Thyroid gland (tissue), 4 donors: ENCODE measurements at regions not wholly inside any gene's neighbourhood (a gene's known extent, or its start where the extent isn't known, plus 50 kb on each side); places are given as distances from the start of the nearest gene placed in this dataset.

Source experiments
- DNase-seq, 2 donors: peaks; one replicate each; pipeline ENCODE4 v3.0.0-alpha.2; 2019
- H3K27ac ChIP-seq, 3 donors: fragments of 200-600 bp; sonication (generic); 1 replicate in 2 of 3; 2 replicates in 1 of 3; pipeline ENCODE4 v1.5.1; 2016 to 2019; ENCODE audit warnings: mild to moderate bottlenecking in 1 of 3, moderate library complexity in 1 of 3
- H3K27me3 ChIP-seq: fragments of 200-600 bp; sonication (generic); one replicate; pipeline ENCODE4 v1.5.1; 2019
- H3K36me3 ChIP-seq, 2 donors: fragments of 200-600 bp; sonication (generic); one replicate each; pipeline ENCODE4 v1.5.1; 2016 to 2019
- H3K4me1 ChIP-seq, 2 donors: fragments of 200-600 bp; sonication (generic); one replicate each; pipeline ENCODE4 v1.5.1; 2017 to 2019
- H3K4me3 ChIP-seq, 3 donors: fragments of 200-600 bp; sonication (generic); replicated peaks in 1 of 3; 1 replicate in 2 of 3; 2 replicates in 1 of 3; pipeline ENCODE4 v1.5.1; 2016; ENCODE audit warnings: mild to moderate bottlenecking in 1 of 3
- H3K9me3 ChIP-seq: fragments of 200-600 bp; sonication (generic); one replicate; pipeline ENCODE4 v1.5.1; 2017
- CTCF ChIP-seq, 6 experiments: fragments of 200-600 bp in 3 of 6; fragments of 450-650 bp in 3 of 6; sonication (generic) in 3 of 6; IDR thresholded peaks; one replicate each; pipeline ENCODE4 v1.5.1; 2016 to 2019; ENCODE audit warnings: antibody characterized with exemption in 6 of 6, mild to moderate bottlenecking in 2 of 6, inconsistent platforms in 1 of 6, moderate library complexity in 1 of 6
- POLR2A ChIP-seq, 2 donors: fragments of 450-650 bp; IDR thresholded peaks; one replicate each; pipeline ENCODE4 v1.6.1; 2017; ENCODE audit warnings: antibody characterized with exemption in 2 of 2, mild to moderate bottlenecking in 2 of 2, moderate library complexity in 1 of 2
- WGBS, 2 donors: methylation state at CpG; one replicate each; pipeline ENCODE4 v1.1.5; 2017; 5-methylcytosine and 5-hydroxymethylcytosine counted together
- intact Hi-C: fragments of 100-400 bp; cut with DNase I; formaldehyde crosslinking; loops from one replicate; pipeline ENCODE4 v1.15.1; 2023

DNA sequence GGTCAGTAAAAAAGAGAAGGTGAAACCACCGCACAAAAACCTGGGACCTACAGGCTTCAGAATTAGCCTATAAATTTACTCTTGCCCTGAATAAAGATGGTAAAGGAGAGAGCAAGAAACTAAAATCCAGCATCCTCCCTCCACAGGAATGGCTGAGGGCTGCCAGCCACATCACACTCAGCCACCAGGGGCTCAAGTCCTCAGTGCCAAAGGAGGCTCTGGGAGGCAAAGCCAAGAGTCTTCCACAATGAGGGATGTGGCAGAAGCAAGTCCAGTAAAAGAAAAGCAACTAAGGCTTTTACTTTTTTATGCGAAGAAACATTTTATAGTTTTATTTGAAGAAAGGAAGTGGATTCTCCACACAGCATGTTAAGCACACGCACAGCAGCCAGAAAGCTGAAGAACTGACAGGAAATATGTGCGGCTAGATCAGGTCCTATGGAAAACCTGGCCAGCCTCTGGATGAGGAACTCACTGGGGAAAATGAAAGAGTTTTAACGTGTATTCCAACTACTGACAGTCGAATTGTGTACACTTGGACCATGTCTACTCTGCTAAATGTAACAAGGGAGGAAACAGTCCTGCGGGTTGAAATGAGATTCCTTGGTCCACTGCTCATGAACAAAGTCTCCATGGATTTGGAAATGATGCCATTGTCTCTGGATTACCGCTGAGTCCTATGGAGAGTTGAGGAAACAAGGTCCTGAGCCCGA, 219.4 kb upstream of the SSTR4 start:
- TF ChIP-seq CTCF (IDR thresholded peaks at IDR 0.05) (peak in 1 of 6 experiments; percentile 6), POLR2A (IDR thresholded peaks at IDR 0.05) (no peak)
- 58 to 73% methylated on average over 9 of the region's 9 CpGs for WGBS, 2 donors
- no peak overlapping the region for H3K4me3 ChIP-seq
- H3K27me3 ChIP-seq = no peaks in the 10 kb centered on the region
- no peak for DNase-seq
- intact Hi-C loops = no loop called here
- no peak overlapping the region for H3K27ac ChIP-seq
- no peaks in the 10 kb centered on the region for H3K9me3 ChIP-seq
- H3K4me1 ChIP-seq = no peaks in the 10 kb centered on the region
- H3K36me3 ChIP-seq = no peaks in the 10 kb centered on the region

DNA sequence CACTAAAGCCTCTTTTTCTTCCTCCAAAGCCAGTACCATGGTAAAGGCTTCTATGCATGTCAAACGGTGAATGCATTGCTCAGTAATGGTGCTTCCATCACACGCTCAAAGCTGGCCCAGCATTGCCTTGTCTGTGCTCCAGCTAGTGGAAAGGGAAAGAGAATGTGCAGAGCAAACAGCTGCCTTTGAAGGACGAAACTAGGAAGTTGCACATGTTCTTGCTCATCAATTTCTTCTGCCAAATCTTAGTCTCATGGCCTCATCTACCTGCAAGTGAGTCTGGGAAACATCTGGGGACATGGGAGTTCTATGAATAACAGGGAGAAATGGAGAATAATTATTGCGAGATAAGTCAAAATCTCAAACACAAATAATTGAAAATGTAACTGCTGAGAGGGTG, 216.5 kb upstream of the SSTR4 start:
- WGBS, 2 donors = 82 to 86% methylated on average over 4 of the region's 4 CpGs
- H3K27ac ChIP-seq = no peak overlapping the region
- TF ChIP-seq CTCF (IDR thresholded peaks at IDR 0.05) (no peak), POLR2A (IDR thresholded peaks at IDR 0.05) (no peak)

GRCh38 chr20:22819112-22819511, 216.0 kb upstream of the SSTR4 start:
- DNase-seq = no peak

More for the DNA sequence above, 216.5 kb upstream of the SSTR4 start:
- no peaks in the 10 kb centered on the region for H3K27me3 ChIP-seq
- H3K4me3 ChIP-seq = no peak overlapping the region
- DNase-seq = no peak
- H3K9me3 ChIP-seq = no peaks in the 10 kb centered on the region
- no peaks in the 10 kb centered on the region for H3K4me1 ChIP-seq
- H3K36me3 ChIP-seq = no peaks in the 10 kb centered on the region
- intact Hi-C loops = no loop called here

GRCh38 chr20:22819784-22820183, 215.3 kb upstream of the SSTR4 start:
- intact Hi-C loops = no loop called here
- H3K4me1 ChIP-seq = no peaks in the 10 kb centered on the region
- H3K4me3 ChIP-seq = no peak overlapping the region
- TF ChIP-seq CTCF (IDR thresholded peaks at IDR 0.05) = no peak
- TF ChIP-seq POLR2A (IDR thresholded peaks at IDR 0.05) = no peak
- no peaks in the 10 kb centered on the region for H3K36me3 ChIP-seq
- WGBS, 2 donors = 66 to 83% methylated on average over 2 of the region's 2 CpGs
- no peak for DNase-seq
- no peak overlapping the region for H3K27ac ChIP-seq
- H3K27me3 ChIP-seq = no peaks in the 10 kb centered on the region
- no peaks in the 10 kb centered on the region for H3K9me3 ChIP-seq

More at GRCh38 chr20:22819112-22819511, 216.0 kb upstream of the SSTR4 start:
- Histone ChIP-seq H3K4me1 (no peaks in the 10 kb centered on the region), H3K27me3 (no peaks in the 10 kb centered on the region), H3K27ac (no peak overlapping the region), H3K4me3 (no peak overlapping the region), H3K36me3 (no peaks in the 10 kb centered on the region), H3K9me3 (no peaks in the 10 kb centered on the region)
- TF ChIP-seq POLR2A (IDR thresholded peaks at IDR 0.05) = no peak
- intact Hi-C loops = no loop called here
- 70 to 79% methylated on average over 4 of the region's 4 CpGs for WGBS, 2 donors

DNA sequence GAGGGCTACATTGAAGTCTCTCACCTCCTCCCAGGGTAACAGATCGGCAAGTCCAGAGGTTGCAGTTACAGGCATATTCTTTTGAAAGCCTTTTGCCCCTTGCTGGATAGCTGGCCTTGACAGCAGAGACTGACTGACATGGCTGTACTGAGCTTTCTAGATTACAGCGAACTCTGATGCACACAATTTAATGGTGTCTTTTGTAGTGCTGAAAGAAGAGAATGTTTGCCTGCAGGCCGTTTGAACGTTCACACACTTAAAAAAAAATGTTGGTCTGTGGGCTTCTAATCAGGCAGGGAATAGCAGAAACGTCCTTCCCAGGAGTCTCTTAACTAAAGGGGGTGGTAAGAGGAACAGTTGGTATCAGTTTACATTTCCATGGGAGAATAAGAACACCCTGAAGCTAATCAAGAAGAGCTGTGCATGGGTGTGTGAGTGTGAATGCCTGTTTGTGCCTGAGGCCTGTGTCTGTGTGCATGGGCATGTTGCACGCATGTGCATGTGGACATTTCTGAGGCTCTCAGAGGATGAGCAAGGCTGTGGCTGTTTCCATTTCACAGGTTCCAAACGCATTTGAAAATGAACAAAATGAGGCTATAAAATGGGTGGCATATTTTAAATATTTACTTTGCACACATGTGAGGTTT, 213.9 kb upstream of the SSTR4 start:
- TF ChIP-seq POLR2A (IDR thresholded peaks at IDR 0.05) (no peak), CTCF (IDR thresholded peaks at IDR 0.05) (no peak)
- 62 to 68% methylated on average over 7 of the region's 7 CpGs for WGBS, 2 donors
- H3K36me3 ChIP-seq = no peaks in the 10 kb centered on the region

More for the DNA sequence above, 213.9 kb upstream of the SSTR4 start:
- no peaks in the 10 kb centered on the region for H3K9me3 ChIP-seq
- H3K4me3 ChIP-seq = no peak overlapping the region
- H3K27me3 ChIP-seq = no peaks in the 10 kb centered on the region
- DNase-seq = no peak
- intact Hi-C loops = no loop called here
- H3K4me1 ChIP-seq = no peaks in the 10 kb centered on the region
- H3K27ac ChIP-seq = no peak overlapping the region
